ENCODE measurements at regions not wholly inside any gene's neighbourhood (a gene's known extent, or its start where the extent isn't known, plus 50 kb on each side); places are given as distances from the start of the nearest gene placed in this dataset.
"Not testable (repeated sequence)": the region's sequence is repeated elsewhere in the genome, so short reads cannot be mapped to it uniquely, and the experiment has no call there.

DNA sequence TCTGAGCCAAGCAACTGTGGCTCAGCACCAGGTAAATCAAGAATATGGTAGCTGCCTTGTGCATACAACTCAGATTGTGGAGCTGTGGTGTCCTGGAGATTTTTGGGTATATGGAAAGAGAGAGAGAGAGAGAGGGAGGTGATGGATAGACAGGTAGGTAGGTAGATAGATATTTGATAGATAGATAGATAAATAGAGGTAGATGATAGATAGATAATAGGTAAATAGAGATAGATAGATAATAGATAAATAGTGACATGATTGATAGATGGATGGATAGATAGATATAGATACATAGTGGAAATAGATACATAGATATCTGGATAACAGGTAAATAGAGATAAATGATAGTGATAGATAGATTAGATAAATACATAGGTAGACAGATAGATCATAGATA lies 206.3 kb downstream of the KLF6 start:
- no peak for DNase-seq (ENCODE audit: low read depth in 1 of 2, low spot score in 1 of 2)

DNA sequence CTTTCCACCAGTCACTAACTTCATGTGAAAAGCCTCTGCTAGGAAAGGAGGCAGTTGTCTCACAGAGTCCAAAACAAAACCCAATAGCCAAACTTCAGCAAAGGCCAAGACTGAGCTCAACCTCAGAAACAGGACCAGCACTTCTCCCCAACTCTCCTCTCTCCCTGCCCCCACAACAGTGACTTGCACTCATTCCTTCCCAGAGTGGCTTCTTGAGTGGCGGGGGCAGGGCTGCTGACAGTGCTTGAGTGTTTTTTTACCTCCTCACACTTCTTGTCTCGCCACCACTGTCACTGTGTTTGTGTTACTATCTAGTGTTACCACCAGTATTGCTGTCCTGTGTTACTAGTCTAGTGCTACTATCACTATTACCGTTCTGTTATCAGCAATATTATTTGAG lies 206.8 kb downstream of the KLF6 start:
- DNase-seq (ENCODE audit: low read depth in 1 of 2, low spot score in 1 of 2): no peak

DNA sequence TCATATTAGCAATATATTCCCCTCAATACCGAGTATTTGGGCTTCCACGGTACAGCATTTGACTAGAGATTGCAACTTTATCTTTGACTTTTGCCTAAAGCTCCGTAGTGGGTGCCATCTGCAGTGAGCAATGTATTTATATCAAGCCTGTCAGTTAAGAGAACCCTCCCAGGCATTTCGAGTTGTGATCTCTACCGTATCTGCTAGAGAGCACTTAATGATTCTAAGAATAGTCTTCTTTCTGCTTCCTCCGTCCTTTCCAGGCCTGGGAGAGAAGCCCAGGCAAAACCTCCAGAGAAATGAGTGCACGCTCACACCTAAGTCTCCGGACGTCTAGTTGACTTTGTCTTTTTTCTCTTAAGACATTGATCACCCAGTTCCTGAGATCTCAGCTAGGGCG lies 210.6 kb downstream of the KLF6 start:
- DNase-seq (ENCODE audit: low read depth in 1 of 2, low spot score in 1 of 2): no peak

DNA sequence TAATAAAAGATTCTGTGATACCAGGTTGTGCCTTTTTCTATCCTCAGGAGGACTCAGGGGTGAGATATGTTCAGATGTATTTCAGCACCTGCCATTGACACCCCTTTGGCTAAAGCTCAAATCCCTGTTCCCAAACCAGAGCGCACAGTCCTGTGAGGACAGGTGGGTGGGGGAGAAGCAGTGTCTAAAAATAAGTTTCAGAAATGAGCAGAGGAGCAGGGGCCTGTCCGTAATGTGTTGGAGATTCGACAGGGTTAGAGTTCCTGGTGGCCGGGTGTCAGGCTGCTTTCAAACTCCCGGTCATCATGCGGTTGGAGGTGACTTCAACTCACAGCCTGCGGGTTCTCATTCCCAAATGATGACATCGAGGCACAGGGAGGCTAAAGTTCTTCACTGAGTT lies 211.5 kb downstream of the KLF6 start:
- no peak for DNase-seq (ENCODE audit: low read depth in 1 of 2, low spot score in 1 of 2)

DNA sequence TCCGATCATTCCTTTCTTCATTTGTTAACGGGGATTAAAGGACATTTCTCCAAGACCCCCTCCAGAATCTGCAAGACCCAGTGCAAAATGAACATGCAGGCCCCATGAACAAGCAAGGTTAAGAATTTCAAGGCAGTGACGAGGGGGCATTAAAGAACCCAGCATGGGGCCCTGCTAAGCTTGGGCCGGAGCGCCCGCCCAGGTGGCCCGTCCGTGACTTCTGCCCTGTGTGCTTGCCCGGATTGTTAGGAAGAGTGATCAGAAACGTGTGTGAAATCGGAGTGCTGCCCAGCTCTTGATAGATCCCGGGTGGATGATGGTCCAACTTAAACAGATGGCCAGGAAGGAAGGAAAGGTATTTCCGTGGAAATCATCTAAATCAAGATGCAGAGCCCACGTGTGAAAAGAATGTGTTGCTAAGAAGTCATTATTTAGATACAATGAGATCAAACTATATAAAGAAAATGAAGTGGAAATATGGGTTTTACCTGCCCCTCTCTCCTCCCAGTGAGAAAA lies 213.6 kb downstream of the KLF6 start:
- no peak for DNase-seq (ENCODE audit: low read depth in 1 of 2, low spot score in 1 of 2)

DNA sequence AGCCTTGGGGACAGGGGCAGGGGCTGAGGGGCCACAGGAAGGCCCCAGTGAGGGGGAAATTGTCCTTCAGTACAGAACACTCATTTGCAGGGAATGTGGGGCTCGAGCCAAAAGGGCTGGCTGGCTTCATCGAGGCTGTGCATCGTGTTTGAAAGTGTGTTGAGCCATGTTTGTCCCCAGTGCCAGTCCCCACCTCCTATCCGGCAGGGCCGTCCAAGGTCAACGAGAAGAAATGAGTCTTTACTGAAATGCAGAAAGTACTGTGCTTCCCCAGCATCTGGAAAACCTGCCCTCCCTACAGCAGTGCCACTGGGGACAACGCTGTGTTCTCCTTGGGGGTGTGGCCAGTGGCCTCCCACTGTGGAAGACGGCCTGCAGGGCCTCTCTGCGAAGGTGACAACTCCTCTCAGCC lies 214.1 kb downstream of the KLF6 start:
- no peak for DNase-seq (ENCODE audit: low read depth in 1 of 2, low spot score in 1 of 2)

DNA sequence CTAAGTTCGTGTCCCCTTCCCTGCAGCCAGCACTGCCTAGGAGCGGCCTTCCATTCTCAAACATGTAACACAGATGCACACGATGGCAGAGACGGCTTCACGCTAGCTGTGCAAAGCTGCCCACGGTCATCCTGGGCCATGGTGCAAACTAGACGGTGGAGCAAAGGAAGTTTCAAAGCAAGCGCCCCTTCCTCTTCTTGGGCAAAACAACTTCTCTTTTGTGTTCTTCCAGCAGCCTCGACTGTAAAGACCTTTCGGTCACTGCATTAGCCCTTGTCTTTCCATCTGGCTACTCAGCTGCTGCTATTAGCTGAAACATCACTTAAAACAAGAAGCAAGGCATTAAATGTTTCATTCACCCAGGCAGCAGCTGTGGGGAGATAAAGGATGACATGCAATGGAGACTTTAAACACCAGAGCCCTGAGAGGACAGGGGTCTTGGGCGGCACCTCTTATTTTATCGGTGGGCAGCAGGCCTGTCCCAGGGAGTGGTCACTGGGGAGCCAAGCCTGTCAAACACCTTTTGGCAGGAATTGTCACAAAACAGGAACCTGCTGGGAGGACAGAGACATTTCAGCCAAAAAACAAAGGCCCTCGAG lies 214.8 kb downstream of the KLF6 start:
- no peak for DNase-seq (ENCODE audit: low read depth in 1 of 2, low spot score in 1 of 2)

DNA sequence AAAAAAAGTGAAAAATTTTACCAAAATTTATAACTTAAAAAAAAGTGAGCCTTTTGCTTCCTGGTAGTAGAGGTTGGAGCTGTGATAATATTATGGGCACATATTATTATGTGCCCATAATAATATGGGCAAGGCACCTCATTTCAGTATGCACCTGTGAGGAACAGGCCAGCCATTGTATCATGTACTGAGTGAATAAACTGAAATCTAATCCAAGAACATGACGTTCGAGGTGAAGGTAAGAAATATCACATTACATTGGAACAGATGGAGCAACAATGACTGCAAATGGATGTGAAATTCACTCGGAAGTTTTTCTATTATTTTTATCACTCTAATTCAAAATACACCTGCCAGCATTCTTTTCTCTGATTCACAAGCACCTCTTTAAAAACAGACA lies 216.0 kb downstream of the KLF6 start:
- DNase-seq (ENCODE audit: low read depth in 1 of 2, low spot score in 1 of 2): no peak

DNA sequence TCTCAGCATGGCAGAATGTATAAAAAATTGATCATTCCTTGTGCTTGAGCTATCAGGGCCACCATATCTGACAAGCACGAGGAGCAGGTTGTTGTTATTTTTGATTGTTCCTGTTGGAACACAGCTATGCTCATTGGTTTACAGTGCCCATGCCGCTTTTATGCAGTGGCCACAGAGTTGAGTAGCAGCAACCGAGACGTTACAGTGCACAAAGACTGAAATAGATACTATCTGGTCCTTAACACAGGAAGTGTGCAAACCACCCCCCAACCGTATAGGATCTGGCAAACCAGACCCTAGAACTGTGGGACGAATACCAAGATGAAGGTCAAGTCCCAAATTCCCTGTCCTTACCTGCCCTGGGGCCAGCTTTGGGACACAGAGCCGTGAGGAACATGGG lies 216.6 kb downstream of the KLF6 start:
- DNase-seq (ENCODE audit: low read depth in 1 of 2, low spot score in 1 of 2): no peak

DNA sequence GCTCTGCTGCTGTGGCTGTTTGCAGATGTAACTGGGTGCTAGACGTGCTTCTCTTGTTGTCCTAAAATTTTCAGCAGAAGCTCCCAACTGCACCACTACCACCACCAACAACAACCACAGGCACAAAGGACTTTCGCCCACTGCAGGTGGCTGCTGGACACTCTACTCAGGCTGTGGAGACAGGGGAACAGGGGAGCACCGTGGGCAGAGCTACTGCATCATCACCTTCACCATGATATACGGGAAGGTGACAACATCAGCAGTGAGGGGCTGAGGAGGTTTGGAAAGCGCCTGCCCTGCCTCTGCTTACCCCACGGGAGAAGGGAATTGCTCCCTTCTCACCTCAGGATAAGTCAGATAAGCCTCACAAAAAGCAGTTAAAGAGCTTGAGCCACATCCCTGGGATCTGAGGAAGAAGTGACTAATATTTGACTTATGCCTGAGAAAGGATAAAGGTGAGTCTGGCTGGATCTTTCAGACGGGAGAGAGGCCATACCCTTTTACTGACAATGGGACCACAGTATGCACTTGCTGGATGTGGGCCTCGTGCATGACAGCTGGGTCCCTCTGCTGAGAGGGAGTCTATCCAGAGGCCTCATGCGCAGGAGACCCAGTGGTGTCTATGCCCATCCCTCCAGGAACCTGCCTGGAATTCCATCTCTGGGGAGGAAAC lies 217.6 kb downstream of the KLF6 start:
- no peak for DNase-seq (ENCODE audit: low read depth in 1 of 2, low spot score in 1 of 2)

DNA sequence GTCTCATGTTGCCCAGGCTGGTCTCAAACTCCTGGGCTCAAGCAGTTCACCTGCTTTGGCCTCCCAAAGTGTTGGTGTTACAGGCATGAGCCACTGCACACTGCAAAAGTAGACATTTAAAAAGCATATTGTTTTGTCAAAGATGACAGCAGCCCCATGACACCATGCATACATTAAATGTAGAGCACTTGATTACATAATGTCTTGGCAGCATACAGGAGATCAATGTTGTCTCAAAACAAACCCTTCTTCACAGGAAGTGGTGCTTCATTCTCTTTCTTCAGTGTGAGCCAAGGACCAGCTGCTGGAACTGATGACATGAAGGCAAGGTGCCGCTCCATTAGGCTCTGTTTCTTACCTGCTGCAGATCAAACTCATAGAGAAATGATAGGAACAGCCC lies 218.4 kb downstream of the KLF6 start:
- DNase-seq (ENCODE audit: low read depth in 1 of 2, low spot score in 1 of 2): no peak

DNA sequence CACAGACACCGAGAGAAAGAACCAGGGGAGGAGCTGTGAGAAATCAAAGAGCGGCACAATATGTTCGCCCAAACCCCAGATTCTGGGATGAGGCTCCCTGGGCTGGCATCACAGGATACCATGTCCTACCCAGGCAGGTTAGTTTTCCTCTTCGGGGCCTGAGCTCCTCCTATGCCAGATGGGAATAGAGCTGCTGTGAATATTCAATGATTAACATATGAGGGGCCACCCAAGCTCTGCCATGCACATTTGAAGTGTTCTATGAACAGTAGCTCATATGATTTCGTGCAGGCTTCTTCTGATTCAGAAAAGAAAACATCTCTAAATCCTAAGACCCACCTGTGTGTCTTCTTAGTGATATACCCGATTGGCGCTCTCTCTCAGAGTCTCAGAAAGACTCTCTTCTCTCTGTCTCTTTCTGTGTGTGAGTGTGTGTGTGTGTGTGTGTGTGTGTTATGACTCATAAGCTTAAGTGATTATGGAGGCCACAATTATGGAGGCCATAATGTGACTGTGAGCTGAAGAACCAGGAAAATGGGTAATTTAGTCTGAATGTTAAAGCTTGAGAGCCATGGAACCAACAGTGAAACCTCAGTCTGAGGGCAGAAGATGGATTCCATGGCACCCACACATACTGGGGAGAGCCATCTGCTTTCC lies 220.5 kb downstream of the KLF6 start:
- no peak for DNase-seq (ENCODE audit: low read depth in 1 of 2, low spot score in 1 of 2)

DNA sequence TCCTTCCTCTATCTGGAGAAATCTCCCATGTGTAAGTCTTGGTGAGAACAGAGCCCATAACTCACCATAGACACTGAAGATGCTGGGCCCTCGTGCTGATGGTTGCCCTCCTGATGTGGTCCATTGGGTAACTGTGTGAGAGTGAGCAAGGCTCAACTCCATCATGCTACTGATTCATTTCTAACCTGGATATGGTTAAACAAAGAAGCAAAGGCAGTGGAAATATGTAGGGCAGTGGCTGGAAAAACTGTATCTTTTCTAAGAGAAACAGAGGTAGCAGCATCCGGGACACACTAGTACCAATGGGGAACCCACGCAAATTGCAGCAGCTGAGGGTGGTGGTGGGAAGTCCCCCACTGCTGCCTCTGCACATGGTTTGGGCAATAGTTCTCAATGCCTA lies 221.7 kb downstream of the KLF6 start:
- peak in 1 of 2 donors; percentile 44 for DNase-seq (ENCODE audit: low read depth in 1 of 2, low spot score in 1 of 2)

DNA sequence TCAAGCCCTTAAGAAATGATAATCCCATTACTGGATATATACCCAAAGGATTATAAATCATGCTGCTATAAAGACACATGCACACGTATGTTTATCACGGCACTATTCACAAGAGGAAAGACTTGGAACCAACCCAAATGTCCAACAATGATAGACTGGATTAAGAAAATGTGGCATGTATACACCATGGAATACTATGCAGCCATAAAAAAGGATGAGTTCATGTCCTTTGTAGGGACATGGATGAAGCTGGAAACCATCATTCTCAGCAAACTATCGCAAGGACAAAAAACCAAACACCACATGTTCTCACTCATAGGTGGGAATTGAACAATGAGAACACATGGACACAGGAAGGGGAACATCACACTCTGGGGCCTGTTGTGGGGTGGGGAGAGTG lies 224.4 kb downstream of the KLF6 start:
- DNase-seq (ENCODE audit: low read depth in 1 of 2, low spot score in 1 of 2): not testable (repeated sequence)

DNA sequence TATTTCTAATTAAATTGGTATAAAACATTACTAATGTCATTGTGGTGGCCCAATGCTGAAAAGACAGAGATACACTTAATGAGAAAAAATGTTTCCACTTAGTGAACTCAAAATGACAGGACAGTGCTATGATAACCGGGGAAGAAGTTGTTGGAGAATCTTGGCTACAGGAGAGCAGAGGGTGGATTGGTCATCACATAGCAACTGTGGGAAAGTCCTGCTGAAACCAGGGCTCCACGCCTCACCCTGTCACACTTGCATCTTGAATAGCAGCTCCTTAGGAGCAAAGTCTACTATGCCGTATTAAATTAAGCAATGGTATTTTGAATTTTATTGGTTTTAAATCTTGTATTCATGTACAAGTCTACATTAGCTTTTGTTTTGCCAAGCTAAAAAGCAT lies 225.5 kb downstream of the KLF6 start:
- DNase-seq (ENCODE audit: low read depth in 1 of 2, low spot score in 1 of 2): no peak

DNA sequence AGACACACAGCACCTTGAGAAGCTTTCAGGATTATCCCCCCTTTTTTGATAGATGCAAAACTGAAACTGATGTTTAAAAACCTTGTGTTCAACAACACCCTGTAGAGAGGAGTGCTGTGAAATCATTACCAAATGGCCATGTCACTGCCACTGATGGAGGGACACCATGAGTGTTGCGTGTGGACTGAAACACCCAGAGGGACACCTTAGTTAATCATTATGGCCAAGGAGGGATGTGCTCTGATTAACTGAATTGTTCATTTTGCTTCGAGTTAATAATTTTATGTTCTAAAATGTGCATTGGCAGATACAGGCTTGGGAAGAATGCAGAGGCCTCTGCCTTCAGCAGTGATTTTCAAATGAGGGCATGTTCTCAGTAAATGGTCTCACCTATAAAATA lies 226.0 kb downstream of the KLF6 start:
- DNase-seq (ENCODE audit: low read depth in 1 of 2, low spot score in 1 of 2): no peak

DNA sequence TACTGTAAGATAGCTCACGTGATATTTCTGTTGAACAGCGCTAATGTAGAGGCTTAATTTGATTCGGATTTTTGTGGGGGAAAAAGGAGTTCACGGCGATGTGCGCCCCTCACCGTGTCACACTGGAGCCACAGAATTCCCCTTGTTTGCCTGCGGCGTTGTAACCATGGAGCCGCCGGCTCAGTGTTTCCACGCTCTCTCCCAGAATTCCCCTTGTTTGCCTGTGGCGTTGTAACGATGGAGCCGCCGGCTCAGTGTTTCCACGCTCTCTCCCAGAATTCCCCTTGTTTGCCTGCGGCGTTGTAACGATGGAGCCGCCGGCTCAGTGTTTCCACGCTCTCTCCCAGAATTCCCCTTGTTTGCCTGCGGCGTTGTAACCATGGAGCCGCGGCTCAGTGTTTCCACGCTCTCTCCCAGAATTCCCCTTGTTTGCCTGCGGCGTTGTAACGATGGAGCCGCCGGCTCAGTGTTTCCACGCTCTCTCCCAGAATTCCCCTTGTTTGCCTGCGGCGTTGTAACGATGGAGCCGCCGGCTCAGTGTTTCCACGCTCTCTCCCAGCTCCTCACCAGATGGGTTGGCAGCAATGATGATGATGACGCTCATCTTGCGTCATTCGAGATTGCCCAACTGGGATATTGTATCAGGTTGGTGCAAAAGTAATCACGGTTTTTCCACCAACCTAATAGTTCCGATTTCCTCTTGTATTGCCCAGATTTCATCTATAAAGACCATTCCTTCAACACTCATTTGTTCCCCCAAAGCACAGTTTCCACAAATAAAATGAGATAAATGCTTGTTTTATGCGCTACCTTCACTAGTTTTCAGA lies 228.6 kb downstream of the KLF6 start:
- DNase-seq (ENCODE audit: low read depth in 1 of 2, low spot score in 1 of 2): not testable (repeated sequence)

DNA sequence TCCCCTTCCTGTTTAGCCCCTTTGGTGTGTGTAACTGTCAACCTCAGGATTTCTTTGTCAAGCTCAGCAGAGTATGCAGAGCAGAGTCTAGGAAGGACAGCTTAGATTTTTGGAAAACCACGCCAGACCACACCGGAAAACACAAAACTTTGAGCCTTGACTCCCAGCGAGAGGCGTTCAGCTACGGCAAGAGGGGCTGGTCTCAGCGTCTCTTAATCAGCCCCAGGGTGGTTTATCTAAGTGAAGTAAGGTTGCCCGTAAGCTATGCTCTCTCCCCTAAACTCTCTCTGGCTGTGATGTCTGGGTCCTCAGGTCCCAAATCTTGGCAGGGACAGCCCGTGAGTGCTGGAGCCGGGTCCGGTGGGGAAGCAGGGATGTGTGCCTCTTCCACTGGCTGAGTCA lies 230.9 kb downstream of the KLF6 start:
- DNase-seq (ENCODE audit: low read depth in 1 of 2, low spot score in 1 of 2): no peak

DNA sequence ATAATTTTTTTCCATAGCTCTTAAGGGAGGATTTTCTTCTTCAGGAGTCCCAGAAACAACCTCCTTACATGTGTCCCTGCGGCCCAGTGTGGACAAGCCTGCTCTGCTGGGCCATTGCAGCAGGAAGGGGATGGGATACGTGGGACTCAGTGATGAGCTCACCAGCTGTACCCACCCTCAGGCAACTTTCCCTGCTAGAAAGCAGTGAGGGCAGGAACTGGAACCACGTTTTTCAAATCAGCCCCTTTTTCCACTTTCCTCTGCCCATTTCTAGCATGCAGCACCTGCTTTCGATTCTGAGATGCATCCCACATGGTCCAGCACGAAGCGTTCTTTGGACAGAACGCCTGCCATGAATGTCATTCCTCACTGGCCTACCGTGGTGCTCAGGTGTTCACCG lies 232.7 kb downstream of the KLF6 start:
- no peak for DNase-seq (ENCODE audit: low read depth in 1 of 2, low spot score in 1 of 2)

DNA sequence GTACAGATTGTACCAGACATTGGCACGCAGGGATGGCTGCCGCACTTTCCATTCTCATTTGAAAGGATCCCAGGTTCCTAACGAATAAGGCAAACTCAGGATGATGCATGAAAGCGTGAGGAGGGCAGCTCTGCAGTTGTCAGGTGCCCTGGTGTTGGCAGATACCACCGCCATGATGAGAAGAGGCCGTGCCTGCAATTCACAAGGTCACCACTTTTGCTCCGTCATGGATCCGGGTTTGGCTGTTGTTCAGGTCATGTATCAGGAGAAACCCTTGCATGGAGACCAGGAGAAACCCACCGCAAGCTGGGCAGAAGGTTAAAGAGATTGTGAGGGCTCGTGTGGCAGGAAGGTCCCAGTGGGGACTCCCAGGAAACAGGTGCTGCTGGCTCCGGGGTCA lies 233.2 kb downstream of the KLF6 start:
- no peak for DNase-seq (ENCODE audit: low read depth in 1 of 2, low spot score in 1 of 2)

DNA sequence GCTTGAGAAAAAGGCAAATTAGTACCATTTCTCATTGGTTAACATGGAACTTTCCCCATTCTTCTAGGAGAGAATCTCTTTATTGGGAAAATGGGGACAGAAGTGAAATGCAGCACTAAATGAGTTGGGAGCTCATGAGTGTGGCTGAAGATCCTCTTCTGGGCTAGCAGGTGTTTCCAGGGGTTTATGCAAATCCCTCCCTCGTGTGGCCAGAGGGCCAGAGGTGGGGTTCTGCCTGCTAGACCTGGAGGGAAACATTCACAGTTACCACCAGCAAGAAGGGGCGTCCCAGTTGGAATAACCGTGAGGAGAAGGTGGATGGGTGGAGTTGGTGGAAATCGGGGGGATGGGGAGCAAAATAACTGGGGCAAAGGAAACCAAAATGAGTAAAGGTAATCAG lies 235.9 kb downstream of the KLF6 start:
- DNase-seq (ENCODE audit: low read depth in 1 of 2, low spot score in 1 of 2): no peak

DNA sequence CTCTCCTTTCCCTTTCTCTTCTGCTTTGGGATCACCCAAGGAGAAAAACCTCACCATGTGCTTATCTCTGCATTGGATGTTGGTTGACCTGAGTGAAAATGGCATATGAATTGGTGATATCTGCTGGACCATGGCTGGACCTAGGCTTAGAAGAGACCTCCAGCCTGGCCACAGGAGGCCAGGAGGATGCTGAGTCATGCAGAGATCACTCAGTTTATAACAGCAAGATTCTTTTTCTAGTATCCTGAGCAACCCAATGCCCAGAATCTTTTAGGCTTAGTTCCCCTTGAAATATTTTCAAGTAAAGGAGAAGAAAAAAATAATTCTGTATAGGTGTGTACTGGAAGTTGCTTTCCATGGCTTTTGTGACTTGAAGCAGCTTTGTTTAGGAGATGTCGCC lies 236.3 kb downstream of the KLF6 start:
- DNase-seq (ENCODE audit: low read depth in 1 of 2, low spot score in 1 of 2): no peak
